ENCODE measurements at regions not wholly inside any gene's neighbourhood (a gene's known extent, or its start where the extent isn't known, plus 50 kb on each side); places are given as distances from the start of the nearest gene placed in this dataset.

DNA sequence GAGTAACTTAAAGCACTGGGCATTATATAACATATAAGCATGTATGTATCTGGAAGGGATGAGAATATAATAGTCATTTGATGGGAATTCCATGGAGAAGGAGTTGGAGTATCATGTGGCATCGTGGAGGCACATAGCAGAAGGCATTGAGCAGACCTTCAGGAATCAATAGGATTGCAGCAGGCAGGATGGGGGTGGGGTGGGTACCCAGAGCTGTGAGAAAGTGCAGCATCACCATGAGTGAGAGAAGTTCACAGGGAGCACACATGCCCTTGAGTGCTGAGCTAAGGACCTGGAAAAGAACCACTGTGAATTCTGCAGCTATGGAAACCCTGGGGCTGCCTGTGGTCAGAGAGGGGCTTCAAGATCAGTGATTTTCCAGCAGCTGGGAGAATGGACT is 57.3 kb downstream of the MED10 start:
- H3K9me3 ChIP-seq (ENCODE audit: control insufficient read depth, low read depth, low read length): no peaks in the 10 kb centered on the region
- no peaks in the 10 kb centered on the region for H4K20me1 ChIP-seq (ENCODE audit: control insufficient read depth, extremely low read depth, insufficient read depth, low read length)
- H3K4me3 ChIP-seq (ENCODE audit: control insufficient read depth in 2 of 3, extremely low read depth in 1 of 3, insufficient read depth in 2 of 3, low read depth in 1 of 3, low read length in 3 of 3): no peak overlapping the region
- DNase-seq (ENCODE audit: low read depth, low spot score) (no peak), FAIRE-seq (no peak)
- H3K4me2 ChIP-seq (ENCODE audit: control insufficient read depth, extremely low read depth, insufficient read depth, low read depth, low read length): no peak overlapping the region
- no peaks in the 10 kb centered on the region for H3K36me3 ChIP-seq (ENCODE audit: control insufficient read depth in 2 of 2, extremely low read depth in 1 of 2, insufficient read depth in 2 of 2, low read length in 2 of 2)
- no peaks in the 10 kb centered on the region for H3K4me1 ChIP-seq (ENCODE audit: control insufficient read depth, extremely low read depth, insufficient read depth, low read length)
- dilution Hi-C loops (cut with MboI; ENCODE audit: extremely low pct_ligation_motif_present, low sequenced_read_pairs): no loop called here
- H3K9me1 ChIP-seq (ENCODE audit: control insufficient read depth, extremely low read depth, insufficient read depth, low read length): no peaks in the 10 kb centered on the region
- H3K27ac ChIP-seq (ENCODE audit: control insufficient read depth, insufficient read depth, low read length): no peak overlapping the region
- H2AFZ ChIP-seq (ENCODE audit: control insufficient read depth, low read length): no peak overlapping the region
- no peak for TF ChIP-seq EZH2 (IDR thresholded peaks at IDR 0.05; ENCODE audit: low read length)
- TF ChIP-seq, protein P1, sequence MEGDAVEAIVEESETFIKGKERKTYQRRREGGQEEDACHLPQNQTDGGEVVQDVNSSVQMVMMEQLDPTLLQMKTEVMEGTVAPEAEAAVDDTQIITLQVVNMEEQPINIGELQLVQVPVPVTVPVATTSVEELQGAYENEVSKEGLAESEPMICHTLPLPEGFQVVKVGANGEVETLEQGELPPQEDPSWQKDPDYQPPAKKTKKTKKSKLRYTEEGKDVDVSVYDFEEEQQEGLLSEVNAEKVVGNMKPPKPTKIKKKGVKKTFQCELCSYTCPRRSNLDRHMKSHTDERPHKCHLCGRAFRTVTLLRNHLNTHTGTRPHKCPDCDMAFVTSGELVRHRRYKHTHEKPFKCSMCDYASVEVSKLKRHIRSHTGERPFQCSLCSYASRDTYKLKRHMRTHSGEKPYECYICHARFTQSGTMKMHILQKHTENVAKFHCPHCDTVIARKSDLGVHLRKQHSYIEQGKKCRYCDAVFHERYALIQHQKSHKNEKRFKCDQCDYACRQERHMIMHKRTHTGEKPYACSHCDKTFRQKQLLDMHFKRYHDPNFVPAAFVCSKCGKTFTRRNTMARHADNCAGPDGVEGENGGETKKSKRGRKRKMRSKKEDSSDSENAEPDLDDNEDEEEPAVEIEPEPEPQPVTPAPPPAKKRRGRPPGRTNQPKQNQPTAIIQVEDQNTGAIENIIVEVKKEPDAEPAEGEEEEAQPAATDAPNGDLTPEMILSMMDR (optimal IDR thresholded peaks at IDR 0.05 in 1 of 3, IDR thresholded peaks at IDR 0.05 in 1 of 3, conservative IDR thresholded peaks at IDR 0.05 in 1 of 3; ENCODE audit: extremely low read depth in 1 of 3, insufficient read depth in 2 of 3, low read length in 3 of 3): no peak
- no peaks in the 10 kb centered on the region for H3K27me3 ChIP-seq (ENCODE audit: control insufficient read depth, extremely low read depth, insufficient read depth, low read length)
- H3K9ac ChIP-seq (ENCODE audit: control insufficient read depth, extremely low read depth, insufficient read depth, low read length): no peak overlapping the region
- no peaks in the 10 kb centered on the region for H3K79me2 ChIP-seq (ENCODE audit: control insufficient read depth, insufficient read depth, low read length)

- no peaks in the 10 kb centered on the region for H4K20me1 ChIP-seq (ENCODE audit: control insufficient read depth, extremely low read depth, insufficient read depth, low read length)
- dilution Hi-C loops (cut with MboI; ENCODE audit: extremely low pct_ligation_motif_present, low sequenced_read_pairs): no loop called here
- no peaks in the 10 kb centered on the region for H3K9me3 ChIP-seq (ENCODE audit: control insufficient read depth, low read depth, low read length)
- FAIRE-seq: no peak
- H3K4me2 ChIP-seq (ENCODE audit: control insufficient read depth, extremely low read depth, insufficient read depth, low read depth, low read length): no peak overlapping the region
- no peak overlapping the region for H3K9ac ChIP-seq (ENCODE audit: control insufficient read depth, extremely low read depth, insufficient read depth, low read length)
- no peak for DNase-seq (ENCODE audit: low read depth, low spot score)
- no peak overlapping the region for H3K4me3 ChIP-seq (ENCODE audit: control insufficient read depth in 2 of 3, extremely low read depth in 1 of 3, insufficient read depth in 2 of 3, low read depth in 1 of 3, low read length in 3 of 3)
- TF ChIP-seq EZH2 (IDR thresholded peaks at IDR 0.05; ENCODE audit: low read length): no peak
- TF ChIP-seq, protein P1 (optimal IDR thresholded peaks at IDR 0.05 in 1 of 3, IDR thresholded peaks at IDR 0.05 in 1 of 3, conservative IDR thresholded peaks at IDR 0.05 in 1 of 3; ENCODE audit: extremely low read depth in 1 of 3, insufficient read depth in 2 of 3, low read length in 3 of 3): no peak
- no peaks in the 10 kb centered on the region for H3K36me3 ChIP-seq (ENCODE audit: control insufficient read depth in 2 of 2, extremely low read depth in 1 of 2, insufficient read depth in 2 of 2, low read length in 2 of 2)
- H2AFZ ChIP-seq (ENCODE audit: control insufficient read depth, low read length): no peak overlapping the region
- no peaks in the 10 kb centered on the region for H3K4me1 ChIP-seq (ENCODE audit: control insufficient read depth, extremely low read depth, insufficient read depth, low read length)
- no peaks in the 10 kb centered on the region for H3K79me2 ChIP-seq (ENCODE audit: control insufficient read depth, insufficient read depth, low read length)
- no peaks in the 10 kb centered on the region for H3K9me1 ChIP-seq (ENCODE audit: control insufficient read depth, extremely low read depth, insufficient read depth, low read length)
- H3K27ac ChIP-seq (ENCODE audit: control insufficient read depth, insufficient read depth, low read length): no peak overlapping the region
- H3K27me3 ChIP-seq (ENCODE audit: control insufficient read depth, extremely low read depth, insufficient read depth, low read length): no peaks in the 10 kb centered on the region
These were observed 59.2 kb downstream of the MED10 start for GRCh38 chr5:6319116-6319515.

All from keratinocyte (primary cell).